Adipocyte (in vitro differentiated cells): ENCODE measurements at regions not wholly inside any gene's neighbourhood (a gene's known extent, or its start where the extent isn't known, plus 50 kb on each side); places are given as distances from the start of the nearest gene placed in this dataset.

Experiments used
- DNase-seq: peaks from one replicate; pipeline ENCODE4 v3.0.0-alpha.2; 2015; ENCODE audit warnings: low read depth
- H3K27me3 ChIP-seq: replicated peaks from 2 replicates; pipeline ENCODE4 v1.7.0; 2013; ENCODE audit warnings: mild to moderate bottlenecking, low read length, moderate library complexity; ENCODE audit not compliant: control insufficient read depth, insufficient read depth
- H3K36me3 ChIP-seq: 2 replicates; pipeline ENCODE4 v1.7.0; 2013; ENCODE audit warnings: low read length, mild to moderate bottlenecking, moderate library complexity; ENCODE audit not compliant: control insufficient read depth, insufficient read depth, severe bottlenecking
- H3K4me1 ChIP-seq: 2 replicates; pipeline ENCODE4 v1.7.0; 2013; ENCODE audit warnings: mild to moderate bottlenecking, low read length, moderate library complexity; ENCODE audit not compliant: control insufficient read depth, insufficient read depth
- H3K4me3 ChIP-seq: 2 replicates; pipeline ENCODE4 v1.7.0; 2013; ENCODE audit warnings: mild to moderate bottlenecking, low read length, moderate library complexity
- H3K9ac ChIP-seq: 2 replicates; pipeline ENCODE4 v1.7.0; 2013; ENCODE audit warnings: mild to moderate bottlenecking, low read length, moderate library complexity
- H3K9me3 ChIP-seq: 2 replicates; pipeline ENCODE4 v1.7.0; 2013; ENCODE audit warnings: mild to moderate bottlenecking, low read length, moderate library complexity; ENCODE audit not compliant: control insufficient read depth

GRCh38 chr4:67152976-67153375 is 392.3 kb downstream of the CENPC start:
- no peak overlapping the region for H3K9ac ChIP-seq

GRCh38 chr4:67151376-67152343 is 393.6 kb downstream of the CENPC start:
- Histone ChIP-seq H3K36me3 (no peaks in the 10 kb centered on the region), H3K4me3 (no peak overlapping the region), H3K27me3 (no peaks in the 10 kb centered on the region), H3K9me3 (peaks cover 5% of the 10 kb centered on the region), H3K9ac (no peak overlapping the region), H3K4me1 (no peaks in the 10 kb centered on the region)
- no peak for DNase-seq

More at GRCh38 chr4:67152976-67153375, 392.3 kb downstream of the CENPC start:
- Histone ChIP-seq H3K4me1 (no peaks in the 10 kb centered on the region), H3K9me3 (peaks cover 1% of the 10 kb centered on the region), H3K27me3 (no peaks in the 10 kb centered on the region), H3K4me3 (no peak overlapping the region), H3K36me3 (no peaks in the 10 kb centered on the region)
- no peak for DNase-seq

- Histone ChIP-seq H3K36me3 (no peaks in the 10 kb centered on the region), H3K9me3 (no peaks in the 10 kb centered on the region), H3K9ac (no peak overlapping the region), H3K4me1 (no peaks in the 10 kb centered on the region), H3K27me3 (no peaks in the 10 kb centered on the region), H3K4me3 (no peak overlapping the region)
- no peak for DNase-seq
Observed at GRCh38 chr4:67141586-67141985, 403.7 kb downstream of the CENPC start.

DNA sequence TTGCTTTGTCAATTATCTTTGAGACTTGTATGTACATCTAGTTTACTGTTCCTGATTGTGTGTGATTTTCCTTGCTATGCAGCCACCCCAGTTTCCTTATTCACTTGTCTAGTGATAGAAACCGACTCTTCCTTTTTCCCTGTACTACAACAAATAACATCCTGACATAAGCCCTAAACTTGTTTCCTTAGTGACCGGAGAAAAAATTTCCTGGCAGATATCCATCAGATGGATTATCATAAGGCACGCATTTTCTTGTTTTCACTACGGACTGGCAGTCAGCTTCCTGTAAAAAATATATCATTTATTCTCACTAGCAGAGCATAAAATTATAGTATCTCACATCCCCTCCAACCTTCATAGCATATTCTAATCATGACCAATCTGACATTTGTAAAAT is 410.7 kb downstream of the CENPC start:
- no peaks in the 10 kb centered on the region for H3K27me3 ChIP-seq
- H3K9me3 ChIP-seq: no peaks in the 10 kb centered on the region
- no peak overlapping the region for H3K9ac ChIP-seq
- no peak overlapping the region for H3K4me3 ChIP-seq
- H3K4me1 ChIP-seq: no peaks in the 10 kb centered on the region
- no peaks in the 10 kb centered on the region for H3K36me3 ChIP-seq
- peak; percentile 17 for DNase-seq

DNA sequence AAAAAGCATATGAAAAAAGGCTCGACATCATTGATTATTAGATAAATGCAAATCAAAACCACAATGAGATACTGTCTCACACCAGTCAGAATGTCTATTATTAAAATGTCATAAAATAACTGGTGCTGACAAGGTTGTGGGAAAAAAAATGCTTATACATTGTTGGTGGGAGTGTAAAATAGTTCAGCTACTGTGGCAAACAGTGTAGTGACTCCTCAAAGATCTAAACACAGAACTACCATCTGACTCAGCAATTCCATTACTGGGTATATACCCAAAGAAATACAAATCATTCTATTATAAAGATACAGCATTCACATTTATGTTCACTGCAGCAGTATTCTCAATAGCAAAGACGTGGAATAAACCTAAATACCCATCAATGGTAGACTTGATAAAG is 412.1 kb downstream of the CENPC start:
- no peak overlapping the region for H3K9ac ChIP-seq
- no peaks in the 10 kb centered on the region for H3K27me3 ChIP-seq
- H3K4me3 ChIP-seq: no peak overlapping the region
- no peaks in the 10 kb centered on the region for H3K36me3 ChIP-seq
- no peaks in the 10 kb centered on the region for H3K9me3 ChIP-seq
- H3K4me1 ChIP-seq: no peaks in the 10 kb centered on the region
- no peak for DNase-seq

GRCh38 chr4:67131224-67131623 is 414.1 kb downstream of the CENPC start:
- Histone ChIP-seq H3K9ac (no peak overlapping the region), H3K27me3 (no peaks in the 10 kb centered on the region), H3K4me1 (no peaks in the 10 kb centered on the region), H3K4me3 (no peak overlapping the region), H3K36me3 (no peaks in the 10 kb centered on the region), H3K9me3 (no peaks in the 10 kb centered on the region)
- peak; percentile 46 for DNase-seq

DNA sequence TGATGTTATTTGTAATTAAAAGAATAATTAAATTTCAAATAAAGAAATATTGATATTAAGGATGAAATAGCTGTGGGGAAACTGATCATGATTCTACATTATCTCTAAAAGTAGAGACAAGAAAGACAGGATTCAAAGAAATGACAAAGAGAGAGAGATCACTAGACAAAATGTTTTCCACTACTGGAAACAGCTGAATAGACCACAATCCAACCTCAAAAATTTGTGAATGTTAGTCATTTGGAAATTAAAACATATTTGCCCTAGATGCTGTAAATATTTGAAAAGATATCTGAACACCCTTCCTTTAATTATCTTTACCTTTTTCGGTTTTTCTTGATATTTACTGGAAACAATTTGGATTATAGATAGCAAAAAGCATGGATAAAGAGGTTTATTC is 414.9 kb downstream of the CENPC start:
- Histone ChIP-seq H3K9ac (no peak overlapping the region), H3K4me3 (no peak overlapping the region), H3K36me3 (no peaks in the 10 kb centered on the region), H3K9me3 (no peaks in the 10 kb centered on the region), H3K4me1 (no peaks in the 10 kb centered on the region), H3K27me3 (no peaks in the 10 kb centered on the region)
- peak; percentile 24 for DNase-seq

- no peak overlapping the region for H3K4me3 ChIP-seq
- DNase-seq: no peak
- H3K27me3 ChIP-seq: no peaks in the 10 kb centered on the region
- H3K36me3 ChIP-seq: no peaks in the 10 kb centered on the region
- H3K9ac ChIP-seq: no peak overlapping the region
- H3K9me3 ChIP-seq: no peaks in the 10 kb centered on the region
- no peaks in the 10 kb centered on the region for H3K4me1 ChIP-seq
Observed at GRCh38 chr4:67126570-67126969, 418.7 kb downstream of the CENPC start.

- H3K36me3 ChIP-seq: no peaks in the 10 kb centered on the region
- no peaks in the 10 kb centered on the region for H3K27me3 ChIP-seq
- H3K9ac ChIP-seq: no peak overlapping the region
- H3K9me3 ChIP-seq: no peaks in the 10 kb centered on the region
- peak; percentile 13 for DNase-seq
- no peak overlapping the region for H3K4me3 ChIP-seq
- H3K4me1 ChIP-seq: no peaks in the 10 kb centered on the region
Observed at GRCh38 chr4:67125636-67126514, 419.4 kb downstream of the CENPC start.

DNA sequence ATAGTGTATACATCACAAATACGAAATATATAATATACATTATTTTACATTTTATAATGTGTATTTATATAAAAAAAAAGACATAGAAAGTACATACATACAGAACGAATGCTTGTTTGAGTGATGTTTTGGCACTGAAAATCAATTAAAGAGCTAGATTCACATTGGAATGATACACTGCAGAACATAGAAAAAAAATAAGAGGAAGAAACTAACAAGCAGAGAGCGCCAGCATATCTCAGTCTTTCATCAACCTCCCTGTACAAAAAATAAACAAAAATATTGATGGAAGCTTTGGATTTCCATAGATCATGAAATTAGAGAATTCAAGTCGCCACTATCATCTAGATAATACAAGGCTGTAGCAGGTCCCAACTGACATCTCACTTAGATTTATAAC is 420.6 kb downstream of the CENPC start:
- Histone ChIP-seq H3K9me3 (no peaks in the 10 kb centered on the region), H3K9ac (no peak overlapping the region), H3K4me1 (no peaks in the 10 kb centered on the region), H3K4me3 (no peak overlapping the region), H3K36me3 (no peaks in the 10 kb centered on the region), H3K27me3 (no peaks in the 10 kb centered on the region)
- no peak for DNase-seq

DNA sequence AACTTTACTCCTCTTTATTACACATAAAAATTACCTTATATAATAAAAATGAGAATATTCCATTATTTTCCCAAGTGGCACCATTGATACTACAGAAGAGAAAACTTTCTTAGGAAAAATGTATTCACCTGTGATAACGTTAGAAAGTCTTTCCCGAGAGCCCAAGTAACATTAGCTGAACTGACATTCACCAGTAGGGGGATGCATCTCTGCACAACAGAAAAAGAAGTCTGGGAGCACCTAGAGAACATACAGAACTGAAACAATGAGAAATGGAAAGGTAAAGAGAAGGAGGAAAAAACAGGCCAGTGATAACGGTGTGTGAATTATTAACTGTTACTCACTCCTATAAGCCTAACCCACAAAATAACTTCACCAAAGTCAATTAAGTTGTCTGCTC is 423.3 kb downstream of the CENPC start:
- no peaks in the 10 kb centered on the region for H3K27me3 ChIP-seq
- H3K4me3 ChIP-seq: no peak overlapping the region
- no peaks in the 10 kb centered on the region for H3K4me1 ChIP-seq
- no peak overlapping the region for H3K9ac ChIP-seq
- no peaks in the 10 kb centered on the region for H3K9me3 ChIP-seq
- H3K36me3 ChIP-seq: no peaks in the 10 kb centered on the region
- peak; percentile 18 for DNase-seq
